ENCODE measurements at regions not wholly inside any gene's neighbourhood (a gene's known extent, or its start where the extent isn't known, plus 50 kb on each side); places are given as distances from the start of the nearest gene placed in this dataset.

DNA sequence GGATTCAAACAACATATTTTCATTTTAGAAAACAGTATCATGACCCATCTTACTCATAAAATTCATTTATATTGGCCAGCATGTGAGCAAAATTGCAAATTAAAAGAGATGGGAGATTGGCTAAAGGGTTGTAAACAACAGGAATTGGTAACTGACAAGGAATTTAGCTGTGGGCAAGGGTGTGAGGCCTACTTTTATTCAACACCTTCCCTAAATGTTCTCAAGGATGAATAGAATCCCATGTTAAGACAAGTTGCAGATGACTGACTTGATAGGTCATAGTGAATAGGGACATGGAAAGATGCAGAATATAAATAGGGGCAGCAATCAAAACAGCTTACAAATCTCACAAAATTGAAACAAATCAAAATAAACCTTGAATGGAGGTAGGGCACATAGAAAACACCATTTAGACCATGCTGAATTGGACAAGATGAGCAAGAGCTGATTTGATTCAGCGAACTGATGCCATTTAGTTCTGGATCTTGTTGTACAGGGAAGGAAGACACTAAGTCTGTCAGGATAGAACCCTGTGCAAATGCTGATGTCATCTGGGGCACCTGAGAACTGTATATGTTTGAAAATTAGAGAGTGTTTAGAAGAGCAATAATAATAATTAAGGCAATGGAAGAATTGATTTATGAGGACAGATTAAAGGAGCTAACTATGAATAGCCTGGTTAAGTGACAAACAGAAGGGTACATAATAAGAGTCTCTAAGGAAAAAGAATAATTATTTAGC, 509.7 kb downstream of the ZEB2 start:
- DNase-seq (ENCODE audit: extremely low spot score, unreplicated experiment) = no peak
- Mint-ChIP-seq H3K9me3 (ENCODE audit: unreplicated experiment) (no peaks in the 10 kb centered on the region), H3K27me3 (ENCODE audit: unreplicated experiment) (no peaks in the 10 kb centered on the region), H3K36me3 (ENCODE audit: unreplicated experiment) (peaks cover 5% of the 10 kb centered on the region), H3K4me1 (ENCODE audit: unreplicated experiment) (peaks cover 15% of the 10 kb centered on the region), H3K27ac (ENCODE audit: unreplicated experiment) (no peak overlapping the region), H3K4me3 (ENCODE audit: unreplicated experiment) (no peak overlapping the region)
- TF ChIP-seq, protein P1, sequence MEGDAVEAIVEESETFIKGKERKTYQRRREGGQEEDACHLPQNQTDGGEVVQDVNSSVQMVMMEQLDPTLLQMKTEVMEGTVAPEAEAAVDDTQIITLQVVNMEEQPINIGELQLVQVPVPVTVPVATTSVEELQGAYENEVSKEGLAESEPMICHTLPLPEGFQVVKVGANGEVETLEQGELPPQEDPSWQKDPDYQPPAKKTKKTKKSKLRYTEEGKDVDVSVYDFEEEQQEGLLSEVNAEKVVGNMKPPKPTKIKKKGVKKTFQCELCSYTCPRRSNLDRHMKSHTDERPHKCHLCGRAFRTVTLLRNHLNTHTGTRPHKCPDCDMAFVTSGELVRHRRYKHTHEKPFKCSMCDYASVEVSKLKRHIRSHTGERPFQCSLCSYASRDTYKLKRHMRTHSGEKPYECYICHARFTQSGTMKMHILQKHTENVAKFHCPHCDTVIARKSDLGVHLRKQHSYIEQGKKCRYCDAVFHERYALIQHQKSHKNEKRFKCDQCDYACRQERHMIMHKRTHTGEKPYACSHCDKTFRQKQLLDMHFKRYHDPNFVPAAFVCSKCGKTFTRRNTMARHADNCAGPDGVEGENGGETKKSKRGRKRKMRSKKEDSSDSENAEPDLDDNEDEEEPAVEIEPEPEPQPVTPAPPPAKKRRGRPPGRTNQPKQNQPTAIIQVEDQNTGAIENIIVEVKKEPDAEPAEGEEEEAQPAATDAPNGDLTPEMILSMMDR (IDR thresholded peaks at IDR 0.05) = no peak

GRCh38 chr2:144006139-144006538, 513.8 kb downstream of the ZEB2 start:
- H3K36me3 Mint-ChIP-seq (ENCODE audit: unreplicated experiment) = peaks cover 7% of the 10 kb centered on the region
- H3K27me3 Mint-ChIP-seq (ENCODE audit: unreplicated experiment) = no peaks in the 10 kb centered on the region
- H3K4me3 Mint-ChIP-seq (ENCODE audit: unreplicated experiment) = no peak overlapping the region
- no peaks in the 10 kb centered on the region for H3K4me1 Mint-ChIP-seq (ENCODE audit: unreplicated experiment)
- H3K9me3 Mint-ChIP-seq (ENCODE audit: unreplicated experiment) = no peaks in the 10 kb centered on the region
- H3K27ac Mint-ChIP-seq (ENCODE audit: unreplicated experiment) = no peak overlapping the region
- TF ChIP-seq, protein P1 (IDR thresholded peaks at IDR 0.05) = no peak
- no peak for DNase-seq (ENCODE audit: extremely low spot score, unreplicated experiment)

- no peak for DNase-seq (ENCODE audit: extremely low spot score, unreplicated experiment)
- H3K4me1 Mint-ChIP-seq (ENCODE audit: unreplicated experiment) = no peaks in the 10 kb centered on the region
- H3K27ac Mint-ChIP-seq (ENCODE audit: unreplicated experiment) = no peak overlapping the region
- TF ChIP-seq, protein P1 (IDR thresholded peaks at IDR 0.05) = no peak
- peaks cover 7% of the 10 kb centered on the region for H3K36me3 Mint-ChIP-seq (ENCODE audit: unreplicated experiment)
- no peaks in the 10 kb centered on the region for H3K27me3 Mint-ChIP-seq (ENCODE audit: unreplicated experiment)
- H3K4me3 Mint-ChIP-seq (ENCODE audit: unreplicated experiment) = no peak overlapping the region
- no peaks in the 10 kb centered on the region for H3K9me3 Mint-ChIP-seq (ENCODE audit: unreplicated experiment)
Observed at GRCh38 chr2:144004742-144005141, 515.2 kb downstream of the ZEB2 start.

DNA sequence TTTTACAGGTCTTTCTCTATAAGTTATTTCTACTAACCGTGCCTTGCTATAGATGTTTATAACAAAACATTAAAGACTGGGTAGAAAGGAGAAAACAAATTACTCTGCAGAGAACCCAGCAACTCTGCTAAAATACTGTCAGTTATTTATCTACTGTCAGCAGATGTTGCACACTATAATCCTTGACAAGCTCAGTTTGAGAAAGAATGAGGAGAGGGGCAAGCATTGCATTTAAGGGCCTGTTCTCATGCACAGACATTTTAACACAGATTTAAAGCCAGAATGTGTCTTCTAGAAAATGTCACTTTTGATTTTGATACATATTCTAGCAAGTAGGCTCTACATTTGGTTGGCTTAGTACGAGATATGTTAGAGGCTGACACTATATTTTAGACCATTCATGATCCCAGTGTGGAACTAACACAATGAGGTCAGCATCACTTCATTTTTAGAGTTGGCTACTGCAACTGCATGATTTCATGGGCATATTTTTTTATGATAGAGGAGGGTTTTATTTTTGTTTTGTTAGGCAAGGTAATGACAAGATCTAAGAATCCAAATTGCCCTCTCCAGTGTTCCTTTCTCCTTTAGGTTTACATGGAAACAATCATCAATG, 516.4 kb downstream of the ZEB2 start:
- Mint-ChIP-seq H3K27ac (ENCODE audit: unreplicated experiment) (no peak overlapping the region), H3K4me1 (ENCODE audit: unreplicated experiment) (no peaks in the 10 kb centered on the region), H3K36me3 (ENCODE audit: unreplicated experiment) (peaks cover 7% of the 10 kb centered on the region), H3K27me3 (ENCODE audit: unreplicated experiment) (no peaks in the 10 kb centered on the region), H3K9me3 (ENCODE audit: unreplicated experiment) (no peaks in the 10 kb centered on the region), H3K4me3 (ENCODE audit: unreplicated experiment) (no peak overlapping the region)
- TF ChIP-seq, protein P1 (IDR thresholded peaks at IDR 0.05) = no peak
- DNase-seq (ENCODE audit: extremely low spot score, unreplicated experiment) = no peak

- TF ChIP-seq, protein P1 (IDR thresholded peaks at IDR 0.05) = no peak
- H3K36me3 Mint-ChIP-seq (ENCODE audit: unreplicated experiment) = no peaks in the 10 kb centered on the region
Observed at GRCh38 chr2:143996974-143997373, 522.9 kb downstream of the ZEB2 start.

More at GRCh38 chr2:143996974-143997373, 522.9 kb downstream of the ZEB2 start:
- Mint-ChIP-seq H3K27ac (ENCODE audit: unreplicated experiment) (no peak overlapping the region), H3K4me1 (ENCODE audit: unreplicated experiment) (no peaks in the 10 kb centered on the region), H3K27me3 (ENCODE audit: unreplicated experiment) (no peaks in the 10 kb centered on the region), H3K9me3 (ENCODE audit: unreplicated experiment) (no peaks in the 10 kb centered on the region), H3K4me3 (ENCODE audit: unreplicated experiment) (no peak overlapping the region)
- DNase-seq (ENCODE audit: extremely low spot score, unreplicated experiment) = no peak
